MG63 (cell line): ENCODE measurements at regions not wholly inside any gene's neighbourhood (a gene's known extent, or its start where the extent isn't known, plus 50 kb on each side); places are given as distances from the start of the nearest gene placed in this dataset.
"Not testable (repeated sequence)": the region's sequence is repeated elsewhere in the genome, so short reads cannot be mapped to it uniquely, and the experiment has no call there.

ENCODE experiments used
- DNase-seq: peaks from one replicate; pipeline ENCODE4 v3.0.0-alpha.2; 2020
- H3K27me3 ChIP-seq: fragments of 250-450 bp; sonication (Bioruptor Pico); 2 replicates; pipeline ENCODE4 v1.5.1; 2020; ENCODE audit warnings: mild to moderate bottlenecking, moderate library complexity
- H3K36me3 ChIP-seq: fragments of 250-450 bp; sonication (Bioruptor Pico); 2 replicates; pipeline ENCODE4 v1.5.1; 2020; ENCODE audit warnings: mild to moderate bottlenecking, moderate library complexity
- H3K4me3 ChIP-seq: fragments of 250-450 bp; sonication (Bioruptor Pico); 2 replicates; pipeline ENCODE4 v1.5.1; 2020; ENCODE audit warnings: mild to moderate bottlenecking, moderate library complexity
- H3K9me3 ChIP-seq: fragments of 250-450 bp; sonication (Bioruptor Pico); 2 replicates; pipeline ENCODE4 v1.5.1; 2020; ENCODE audit warnings: mild to moderate bottlenecking, moderate library complexity

DNA sequence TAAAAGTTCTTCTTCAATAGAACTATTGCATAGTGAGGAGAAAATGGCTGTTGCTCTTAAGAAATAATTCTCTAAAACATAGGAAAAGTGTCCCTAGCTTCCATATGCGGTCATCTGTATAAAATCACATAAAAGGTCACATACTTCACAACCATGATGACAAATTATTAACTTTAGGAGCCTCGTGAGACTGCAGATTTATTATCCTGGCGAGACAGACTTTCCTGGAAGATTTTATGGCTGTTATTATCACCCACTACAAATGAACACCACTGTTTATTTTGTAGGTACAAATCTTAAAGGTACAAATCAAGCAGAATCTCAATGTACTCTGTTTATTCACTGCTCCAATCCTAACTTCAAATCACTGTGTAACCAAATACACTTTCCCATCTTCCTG, 55.0 kb upstream of the AGAP4 start:
- not testable (repeated sequence) for H3K27me3 ChIP-seq, H3K4me3 ChIP-seq

GRCh38 chr10:45903614-45904013, 56.3 kb upstream of the AGAP4 start:
- H3K27me3 ChIP-seq: not testable (repeated sequence)

More for the DNA sequence above, 55.0 kb upstream of the AGAP4 start:
- H3K9me3 ChIP-seq, H3K36me3 ChIP-seq, DNase-seq: not testable (repeated sequence)

GRCh38 chr10:45904070-45904469, 56.8 kb upstream of the AGAP4 start:
- not testable (repeated sequence) for H3K4me3 ChIP-seq, H3K9me3 ChIP-seq, H3K27me3 ChIP-seq, DNase-seq, H3K36me3 ChIP-seq

More at GRCh38 chr10:45903614-45904013, 56.3 kb upstream of the AGAP4 start:
- H3K36me3 ChIP-seq, H3K4me3 ChIP-seq, DNase-seq, H3K9me3 ChIP-seq: not testable (repeated sequence)

DNA sequence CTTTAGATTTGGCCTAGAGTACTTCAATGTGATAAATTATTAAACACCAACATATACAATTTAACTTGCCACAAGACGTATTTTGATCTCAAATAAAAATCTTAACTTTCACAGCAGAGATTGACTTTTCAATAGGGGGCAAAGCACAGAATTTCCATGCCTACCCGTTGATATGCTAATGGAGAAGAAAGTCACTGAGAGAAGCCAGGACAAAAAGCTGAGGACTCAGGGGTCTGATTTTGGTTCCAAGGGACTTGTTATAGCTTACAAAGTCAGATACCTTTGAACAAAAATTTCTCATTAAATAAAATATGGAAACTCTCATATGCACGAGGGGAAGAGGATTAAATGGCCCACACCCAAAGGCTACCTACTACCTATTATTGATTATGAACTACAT, 59.1 kb upstream of the TIMM23 start:
- H3K9me3 ChIP-seq, H3K27me3 ChIP-seq, DNase-seq, H3K36me3 ChIP-seq, H3K4me3 ChIP-seq: not testable (repeated sequence)

GRCh38 chr10:45914740-45915139, 57.5 kb upstream of the TIMM23 start:
- H3K9me3 ChIP-seq, H3K4me3 ChIP-seq, H3K36me3 ChIP-seq, H3K27me3 ChIP-seq: not testable (repeated sequence)
- peak; percentile 24 for DNase-seq

DNA sequence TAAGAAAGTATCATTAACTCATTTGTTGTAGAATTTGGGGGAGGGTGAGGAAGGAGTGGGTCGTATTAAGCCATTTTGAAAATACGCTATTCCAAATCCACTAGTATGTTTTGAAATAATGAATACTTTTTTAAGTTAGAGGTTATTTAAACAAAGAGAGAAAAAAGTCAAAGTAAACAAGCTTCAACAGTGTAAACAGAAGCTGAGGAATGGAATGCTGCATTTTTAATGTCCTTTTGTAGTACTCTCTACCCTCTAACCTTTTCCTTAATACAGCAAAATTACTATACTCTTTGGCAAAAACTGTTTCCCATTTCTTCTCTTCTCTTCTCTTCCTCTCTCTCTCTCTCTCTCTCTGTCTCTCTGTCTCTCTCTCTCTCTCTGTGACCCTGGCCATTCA, 56.7 kb upstream of the TIMM23 start:
- not testable (repeated sequence) for H3K4me3 ChIP-seq, H3K9me3 ChIP-seq, H3K36me3 ChIP-seq, H3K27me3 ChIP-seq, DNase-seq

DNA sequence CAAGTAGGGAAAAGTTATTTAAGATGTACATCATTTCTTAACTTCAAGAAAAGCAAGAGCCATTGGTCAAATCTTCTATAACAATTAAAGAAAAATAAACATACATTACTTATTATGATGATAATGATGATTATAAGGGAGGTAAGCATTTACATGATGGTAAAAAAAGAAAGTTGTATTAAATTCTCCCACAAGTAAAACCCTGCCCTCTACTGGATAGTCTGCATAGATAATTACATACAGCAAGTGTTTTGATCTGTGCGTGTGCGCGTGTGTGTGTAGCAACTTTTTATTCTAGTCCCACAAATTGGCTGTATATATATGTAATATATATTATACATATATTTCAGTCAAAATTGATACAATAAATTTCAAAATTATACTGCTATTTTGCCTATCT, 51.4 kb upstream of the TIMM23 start:
- H3K9me3 ChIP-seq, H3K36me3 ChIP-seq, H3K4me3 ChIP-seq, DNase-seq, H3K27me3 ChIP-seq: not testable (repeated sequence)
